ENCODE measurements at regions not wholly inside any gene's neighbourhood (a gene's known extent, or its start where the extent isn't known, plus 50 kb on each side); places are given as distances from the start of the nearest gene placed in this dataset.
"Not testable (repeated sequence)": the region's sequence is repeated elsewhere in the genome, so short reads cannot be mapped to it uniquely, and the experiment has no call there.

GRCh38 chr3:21216598-21216997 lies 534.4 kb downstream of the ZNF385D start:
- H3K9me3 Mint-ChIP-seq: peaks cover 32% of the 10 kb centered on the region
- no peak overlapping the region for H3K27ac Mint-ChIP-seq
- H3K4me1 Mint-ChIP-seq: peaks cover 7% of the 10 kb centered on the region
- no peak for TF ChIP-seq CTCF (IDR thresholded peaks at IDR 0.05; ENCODE audit: unreplicated experiment in 3 of 3)
- no peak overlapping the region for H3K4me3 Mint-ChIP-seq
- H3K36me3 Mint-ChIP-seq (ENCODE audit: low read depth): no peaks in the 10 kb centered on the region
- H3K27me3 Mint-ChIP-seq (ENCODE audit: low read depth): no peaks in the 10 kb centered on the region

- H3K27ac Mint-ChIP-seq; H3K4me3 Mint-ChIP-seq; H3K27me3 Mint-ChIP-seq (ENCODE audit: low read depth); H3K36me3 Mint-ChIP-seq (ENCODE audit: low read depth); H3K4me1 Mint-ChIP-seq: not testable (repeated sequence)
- H3K9me3 Mint-ChIP-seq: peaks cover 44% of the 10 kb centered on the region
Measured at GRCh38 chr3:21204122-21204521, 546.9 kb downstream of the ZNF385D start.

GRCh38 chr3:21195203-21195602 lies 555.8 kb downstream of the ZNF385D start:
- H3K4me1 Mint-ChIP-seq: no peaks in the 10 kb centered on the region
- no peaks in the 10 kb centered on the region for H3K27me3 Mint-ChIP-seq (ENCODE audit: low read depth)
- no peak overlapping the region for H3K4me3 Mint-ChIP-seq
- peaks cover 6% of the 10 kb centered on the region for H3K9me3 Mint-ChIP-seq
- TF ChIP-seq CTCF (IDR thresholded peaks at IDR 0.05; ENCODE audit: unreplicated experiment in 3 of 3): no peak
- no peaks in the 10 kb centered on the region for H3K36me3 Mint-ChIP-seq (ENCODE audit: low read depth)
- H3K27ac Mint-ChIP-seq: no peak overlapping the region

- not testable (repeated sequence) for H3K36me3 Mint-ChIP-seq (ENCODE audit: low read depth); H3K4me1 Mint-ChIP-seq
Measured at GRCh38 chr3:21194036-21194435, 557.0 kb downstream of the ZNF385D start.

GRCh38 chr3:21188459-21188858 lies 562.6 kb downstream of the ZNF385D start:
- no peaks in the 10 kb centered on the region for H3K9me3 Mint-ChIP-seq
- H3K4me3 Mint-ChIP-seq: no peak overlapping the region
- H3K4me1 Mint-ChIP-seq: no peaks in the 10 kb centered on the region
- no peaks in the 10 kb centered on the region for H3K27me3 Mint-ChIP-seq (ENCODE audit: low read depth)
- no peaks in the 10 kb centered on the region for H3K36me3 Mint-ChIP-seq (ENCODE audit: low read depth)
- no peak overlapping the region for H3K27ac Mint-ChIP-seq
- no peak for TF ChIP-seq CTCF (IDR thresholded peaks at IDR 0.05; ENCODE audit: unreplicated experiment in 3 of 3)

More at GRCh38 chr3:21194036-21194435, 557.0 kb downstream of the ZNF385D start:
- H3K27me3 Mint-ChIP-seq (ENCODE audit: low read depth); H3K27ac Mint-ChIP-seq; H3K9me3 Mint-ChIP-seq; H3K4me3 Mint-ChIP-seq: not testable (repeated sequence)

- Mint-ChIP-seq H3K4me3 (no peak overlapping the region), H3K36me3 (ENCODE audit: low read depth) (no peaks in the 10 kb centered on the region), H3K27me3 (ENCODE audit: low read depth) (no peaks in the 10 kb centered on the region), H3K4me1 (no peaks in the 10 kb centered on the region), H3K27ac (no peak overlapping the region), H3K9me3 (peaks cover under 1% of the 10 kb centered on the region)
- TF ChIP-seq CTCF (IDR thresholded peaks at IDR 0.05; ENCODE audit: unreplicated experiment in 3 of 3): no peak
Measured at GRCh38 chr3:21185816-21186314, 565.1 kb downstream of the ZNF385D start.

GRCh38 chr3:21174461-21174860 lies 576.5 kb downstream of the ZNF385D start:
- peaks cover 3% of the 10 kb centered on the region for H3K36me3 Mint-ChIP-seq (ENCODE audit: low read depth)
- TF ChIP-seq CTCF (IDR thresholded peaks at IDR 0.05; ENCODE audit: unreplicated experiment in 3 of 3): no peak
- H3K9me3 Mint-ChIP-seq: peaks cover 27% of the 10 kb centered on the region
- H3K27me3 Mint-ChIP-seq (ENCODE audit: low read depth): no peaks in the 10 kb centered on the region
- H3K27ac Mint-ChIP-seq: no peak overlapping the region
- H3K4me1 Mint-ChIP-seq: peaks cover 14% of the 10 kb centered on the region
- H3K4me3 Mint-ChIP-seq: no peak overlapping the region

All from nephron (organoid).